PC-3 (cell line): ENCODE measurements at regions not wholly inside any gene's neighbourhood (a gene's known extent, or its start where the extent isn't known, plus 50 kb on each side); places are given as distances from the start of the nearest gene placed in this dataset.

ENCODE experiments used
- ATAC-seq: fragments of 200-7000 bp; cut with Tn5 transposase; 2 replicates; pipeline ENCODE4 v1.9.1; 2020; ENCODE audit warnings: mild to moderate bottlenecking, moderate library complexity
- BruUV-seq: library from RNA; stranded (reverse); fragments of 400-500 nt; replicated peaks from 2 replicates; lab custom pipeline; 2021; lab: Mats Ljungman, UMichigan
- CTCF ChIA-PET: fragments of 300-600 bp; sonication (Branson Sonifier 250); formaldehyde crosslinking; loops from one replicate; lab custom pipeline; 2022; ENCODE audit warnings: antibody characterized with exemption; lab: Charles Lee
- POLR2A ChIA-PET: fragments of 300-600 bp; sonication (Branson Sonifier 250); formaldehyde crosslinking; loops from one replicate; lab custom pipeline; 2022; ENCODE audit warnings: antibody characterized with exemption; ENCODE audit not compliant: unreplicated experiment; lab: Charles Lee
- DNase-seq: peaks from one replicate; pipeline ENCODE4 v3.0.0-alpha.2; 2015
- H2AFZ ChIP-seq: fragments of 300-600 bp; sonication (generic); 2 replicates; pipeline ENCODE4 v1.6.0; 2016; ENCODE audit warnings: antibody characterized with exemption, low read length
- H3F3A ChIP-seq: fragments of 300-600 bp; sonication (generic); one replicate; pipeline ENCODE4 v1.6.0; 2017; ENCODE audit warnings: antibody characterized with exemption, low read length, control low read depth, mild to moderate bottlenecking; ENCODE audit not compliant: unreplicated experiment
- H3K27ac ChIP-seq: fragments of 300-600 bp; sonication (generic); 2 replicates; pipeline ENCODE4 v1.5.1; 2016; ENCODE audit warnings: mild to moderate bottlenecking, low read length
- H3K27me3 ChIP-seq: fragments of 300-600 bp; sonication (generic); 2 replicates; pipeline ENCODE4 v1.6.1; 2016; ENCODE audit warnings: low read length, mixed read lengths
- H3K36me3 ChIP-seq: fragments of 300-600 bp; sonication (generic); 2 replicates; pipeline ENCODE4 v1.6.1; 2016; ENCODE audit warnings: low read depth, mixed run types, low read length, mixed read lengths
- H3K4me1 ChIP-seq: fragments of 300-600 bp; sonication (generic); 2 replicates; pipeline ENCODE4 v1.5.1; 2016; ENCODE audit warnings: low read length; ENCODE audit not compliant: insufficient read depth
- H3K4me2 ChIP-seq: fragments of 300-600 bp; sonication (generic); 2 replicates; pipeline ENCODE4 v1.6.0; 2016; ENCODE audit warnings: low read length
- H3K4me3 ChIP-seq: fragments of 300-600 bp; sonication (generic); 2 replicates; pipeline ENCODE4 v1.5.1; 2016; ENCODE audit warnings: mild to moderate bottlenecking, low read length, mixed read lengths
- H3K79me2 ChIP-seq: fragments of 300-600 bp; sonication (generic); 2 replicates; pipeline ENCODE4 v1.6.1; 2017; ENCODE audit warnings: low read length, mixed read lengths
- H3K9ac ChIP-seq: fragments of 300-600 bp; sonication (generic); 2 replicates; pipeline ENCODE4 v1.6.0; 2016; ENCODE audit warnings: mild to moderate bottlenecking, low read length
- H3K9me2 ChIP-seq: fragments of 300-600 bp; sonication (generic); replicated peaks from 2 replicates; pipeline ENCODE4 v1.6.1; 2016; ENCODE audit warnings: mixed run types, low read length, mixed read lengths
- H3K9me3 ChIP-seq: fragments of 300-600 bp; sonication (generic); 2 replicates; pipeline ENCODE4 v1.6.1; 2016; ENCODE audit warnings: low read length, mixed read lengths
- H4K20me1 ChIP-seq: fragments of 300-600 bp; sonication (generic); 2 replicates; pipeline ENCODE4 v1.6.1; 2016; ENCODE audit warnings: low read length, mixed read lengths
- CTCF ChIP-seq: fragments of 300-600 bp; sonication (generic); conservative IDR thresholded peaks from 2 replicates; pipeline ENCODE4 v1.5.1; 2017; ENCODE audit warnings: antibody characterized with exemption, low read depth, mild to moderate bottlenecking, low read length
- EZH2 ChIP-seq: fragments of 300-600 bp; sonication (generic); IDR thresholded peaks from one replicate; pipeline ENCODE4 v1.6.1; 2017; ENCODE audit warnings: antibody characterized with exemption, mild to moderate bottlenecking, low read length; ENCODE audit not compliant: unreplicated experiment
- EZH2phosphoT487 ChIP-seq: fragments of 300-600 bp; sonication (generic); IDR thresholded peaks from 2 replicates; pipeline ENCODE4 v1.6.1; 2018; ENCODE audit warnings: mild to moderate bottlenecking, antibody characterized with exemption, low read length, borderline replicate concordance
- intact Hi-C: fragments of 100-400 bp; cut with micrococcal nuclease; formaldehyde crosslinking; loops from 2 replicates; pipeline ENCODE4 v1.9.0; 2023

- Histone ChIP-seq H3K79me2 (no peaks in the 10 kb centered on the region), H4K20me1 (no peaks in the 10 kb centered on the region), H3K9me3 (no peaks in the 10 kb centered on the region), H3K4me3 (no peak overlapping the region), H3K4me2 (no peak overlapping the region), H3K36me3 (no peaks in the 10 kb centered on the region), H3K4me1 (no peaks in the 10 kb centered on the region), H3K9me2 (no peaks in the 10 kb centered on the region), H3F3A (no peaks in the 10 kb centered on the region), H2AFZ (no peak overlapping the region), H3K27ac (no peak overlapping the region), H3K27me3 (no peaks in the 10 kb centered on the region), H3K9ac (no peak overlapping the region)
- POLR2A ChIA-PET, result no interaction called here
- CTCF ChIA-PET, result no interaction called here
- no peak for DNase-seq
- BruUV-seq, result no TSS peak
- intact Hi-C loops, result no loop called here
- no peak for ATAC-seq
- no peak for TF ChIP-seq EZH2
- TF ChIP-seq EZH2phosphoT487, result no peak
- TF ChIP-seq CTCF, result no peak
Measured at GRCh38 chr19:28444362-28444761, 768.6 kb downstream of the UQCRFS1 start.

- intact Hi-C loops, result no loop called here
- no peaks in the 10 kb centered on the region for H3K9me3 ChIP-seq
- H3K9me2 ChIP-seq, result no peaks in the 10 kb centered on the region
- H3F3A ChIP-seq, result no peaks in the 10 kb centered on the region
- no peaks in the 10 kb centered on the region for H3K79me2 ChIP-seq
- no peak overlapping the region for H3K4me2 ChIP-seq
- H3K36me3 ChIP-seq, result no peaks in the 10 kb centered on the region
- no TSS peak for BruUV-seq
- no peak overlapping the region for H3K9ac ChIP-seq
- no peak overlapping the region for H2AFZ ChIP-seq
- TF ChIP-seq CTCF (no peak), EZH2phosphoT487 (no peak), EZH2 (no peak)
- no peak overlapping the region for H3K27ac ChIP-seq
- H3K4me1 ChIP-seq, result no peaks in the 10 kb centered on the region
- CTCF ChIA-PET, result no interaction called here
- no peak for ATAC-seq
- POLR2A ChIA-PET, result no interaction called here
- no peak for DNase-seq
- H3K4me3 ChIP-seq, result no peak overlapping the region
- no peaks in the 10 kb centered on the region for H4K20me1 ChIP-seq
- no peaks in the 10 kb centered on the region for H3K27me3 ChIP-seq
Measured at GRCh38 chr19:28443361-28443760, 769.6 kb downstream of the UQCRFS1 start.

- DNase-seq, result no peak
- CTCF ChIA-PET, result no interaction called here
Measured at GRCh38 chr19:28437390-28438346, 775.3 kb downstream of the UQCRFS1 start.

More at GRCh38 chr19:28437390-28438346, 775.3 kb downstream of the UQCRFS1 start:
- Histone ChIP-seq H3F3A (no peaks in the 10 kb centered on the region), H3K4me3 (no peak overlapping the region), H3K79me2 (no peaks in the 10 kb centered on the region), H3K4me2 (no peak overlapping the region), H3K4me1 (no peaks in the 10 kb centered on the region), H3K36me3 (no peaks in the 10 kb centered on the region), H3K27ac (no peak overlapping the region), H2AFZ (no peak overlapping the region), H3K9ac (no peak overlapping the region), H3K27me3 (no peaks in the 10 kb centered on the region), H3K9me3 (no peaks in the 10 kb centered on the region), H3K9me2 (no peaks in the 10 kb centered on the region), H4K20me1 (no peaks in the 10 kb centered on the region)
- TF ChIP-seq CTCF (no peak), EZH2phosphoT487 (no peak), EZH2 (no peak)
- POLR2A ChIA-PET, result no interaction called here
- ATAC-seq, result no peak
- intact Hi-C loops, result no loop called here
- no TSS peak for BruUV-seq
